HUES48 (cell line): ENCODE measurements at regions not wholly inside any gene's neighbourhood (a gene's known extent, or its start where the extent isn't known, plus 50 kb on each side); places are given as distances from the start of the nearest gene placed in this dataset.
"Not testable (repeated sequence)": the region's sequence is repeated elsewhere in the genome, so short reads cannot be mapped to it uniquely, and the experiment has no call there.

Source experiments
- H3K27ac ChIP-seq: one replicate; pipeline ENCODE4 v1.7.0; 2013; ENCODE audit warnings: low read depth, low read length, inconsistent platforms
- H3K27me3 ChIP-seq: 2 replicates; pipeline ENCODE4 v1.6.1; 2013; ENCODE audit warnings: mild to moderate bottlenecking, low read length; ENCODE audit not compliant: control insufficient read depth, insufficient read depth
- H3K36me3 ChIP-seq: 2 replicates; pipeline ENCODE4 v1.6.1; 2013; ENCODE audit warnings: low read length; ENCODE audit not compliant: control insufficient read depth, insufficient read depth
- H3K4me1 ChIP-seq: 2 replicates; pipeline ENCODE4 v1.6.1; 2013; ENCODE audit warnings: mild to moderate bottlenecking, low read length; ENCODE audit not compliant: control insufficient read depth, insufficient read depth
- H3K4me3 ChIP-seq: 2 replicates; pipeline ENCODE4 v1.5.1; 2013; ENCODE audit warnings: mild to moderate bottlenecking, low read depth, low read length
- H3K9ac ChIP-seq: 2 replicates; pipeline ENCODE4 v1.6.1; 2013; ENCODE audit warnings: mild to moderate bottlenecking, low read depth, low read length, moderate library complexity
- H3K9me3 ChIP-seq: 2 replicates; pipeline ENCODE4 v1.6.1; 2013; ENCODE audit warnings: low read length; ENCODE audit not compliant: control insufficient read depth, insufficient read depth

GRCh38 chrX:76918033-76918432 is 490.5 kb downstream of the MAGEE1 start:
- Histone ChIP-seq H3K27ac (no peak overlapping the region), H3K9ac (no peak overlapping the region), H3K4me3 (no peak overlapping the region), H3K4me1 (no peaks in the 10 kb centered on the region), H3K27me3 (no peaks in the 10 kb centered on the region), H3K9me3 (peaks cover 71% of the 10 kb centered on the region), H3K36me3 (no peaks in the 10 kb centered on the region)

GRCh38 chrX:76919761-76920160 is 492.3 kb downstream of the MAGEE1 start:
- H3K9me3 ChIP-seq: peaks cover 61% of the 10 kb centered on the region
- no peak overlapping the region for H3K4me3 ChIP-seq
- H3K4me1 ChIP-seq: no peaks in the 10 kb centered on the region
- H3K9ac ChIP-seq: no peak overlapping the region
- no peaks in the 10 kb centered on the region for H3K36me3 ChIP-seq
- no peak overlapping the region for H3K27ac ChIP-seq
- no peaks in the 10 kb centered on the region for H3K27me3 ChIP-seq

- no peak overlapping the region for H3K4me3 ChIP-seq
- no peaks in the 10 kb centered on the region for H3K4me1 ChIP-seq
- H3K27ac ChIP-seq: no peak overlapping the region
- H3K36me3 ChIP-seq: no peaks in the 10 kb centered on the region
- H3K9ac ChIP-seq: no peak overlapping the region
- H3K27me3 ChIP-seq: no peaks in the 10 kb centered on the region
- peaks cover 53% of the 10 kb centered on the region for H3K9me3 ChIP-seq
These were observed 493.1 kb downstream of the MAGEE1 start for GRCh38 chrX:76920607-76921006.

- H3K27ac ChIP-seq: no peak overlapping the region
- peaks cover 50% of the 10 kb centered on the region for H3K9me3 ChIP-seq
- H3K4me3 ChIP-seq: no peak overlapping the region
- H3K4me1 ChIP-seq: no peaks in the 10 kb centered on the region
- no peak overlapping the region for H3K9ac ChIP-seq
- no peaks in the 10 kb centered on the region for H3K27me3 ChIP-seq
- no peaks in the 10 kb centered on the region for H3K36me3 ChIP-seq
These were observed 493.7 kb downstream of the MAGEE1 start for GRCh38 chrX:76921176-76921575.

- no peak overlapping the region for H3K9ac ChIP-seq
- no peaks in the 10 kb centered on the region for H3K36me3 ChIP-seq
- no peaks in the 10 kb centered on the region for H3K4me1 ChIP-seq
- no peak overlapping the region for H3K27ac ChIP-seq
- no peak overlapping the region; the same call in 1 of the 2 replicates for H3K4me3 ChIP-seq
- H3K27me3 ChIP-seq: no peaks in the 10 kb centered on the region
- H3K9me3 ChIP-seq: peaks cover 42% of the 10 kb centered on the region
These were observed 494.6 kb downstream of the MAGEE1 start for GRCh38 chrX:76922100-76922499.

- H3K27me3 ChIP-seq, H3K4me3 ChIP-seq, H3K9ac ChIP-seq, H3K27ac ChIP-seq, H3K4me1 ChIP-seq, H3K36me3 ChIP-seq: not testable (repeated sequence)
- H3K9me3 ChIP-seq: peaks cover 27% of the 10 kb centered on the region
These were observed 497.1 kb downstream of the MAGEE1 start for GRCh38 chrX:76924616-76925015.

GRCh38 chrX:76931518-76931917 is 504.0 kb downstream of the MAGEE1 start:
- no peak overlapping the region for H3K27ac ChIP-seq
- H3K27me3 ChIP-seq: no peaks in the 10 kb centered on the region
- no peaks in the 10 kb centered on the region for H3K36me3 ChIP-seq
- no peak overlapping the region for H3K9ac ChIP-seq
- H3K4me3 ChIP-seq: no peak overlapping the region
- no peaks in the 10 kb centered on the region for H3K4me1 ChIP-seq
- H3K9me3 ChIP-seq: peaks cover 45% of the 10 kb centered on the region

GRCh38 chrX:76957485-76957884 is 489.7 kb upstream of the FGF16 start:
- no peak overlapping the region for H3K4me3 ChIP-seq
- peaks cover 49% of the 10 kb centered on the region for H3K9me3 ChIP-seq
- H3K9ac ChIP-seq: no peak overlapping the region
- no peaks in the 10 kb centered on the region for H3K36me3 ChIP-seq
- no peaks in the 10 kb centered on the region for H3K4me1 ChIP-seq
- H3K27me3 ChIP-seq: no peaks in the 10 kb centered on the region
- no peak overlapping the region for H3K27ac ChIP-seq

- no peak overlapping the region for H3K9ac ChIP-seq
- no peak overlapping the region for H3K4me3 ChIP-seq
- no peak overlapping the region for H3K27ac ChIP-seq
- H3K27me3 ChIP-seq: no peaks in the 10 kb centered on the region
- H3K4me1 ChIP-seq: no peaks in the 10 kb centered on the region
- peaks cover 55% of the 10 kb centered on the region for H3K9me3 ChIP-seq
- H3K36me3 ChIP-seq: no peaks in the 10 kb centered on the region
These were observed 475.5 kb upstream of the FGF16 start for GRCh38 chrX:76971393-76972376.

- no peaks in the 10 kb centered on the region for H3K27me3 ChIP-seq
These were observed 469.7 kb upstream of the FGF16 start for GRCh38 chrX:76977452-76977851.

GRCh38 chrX:76987381-76987780 is 459.8 kb upstream of the FGF16 start:
- no peaks in the 10 kb centered on the region for H3K4me1 ChIP-seq
- H3K27me3 ChIP-seq: no peaks in the 10 kb centered on the region
- no peak overlapping the region for H3K4me3 ChIP-seq
- no peak overlapping the region for H3K9ac ChIP-seq
- peaks cover 36% of the 10 kb centered on the region for H3K9me3 ChIP-seq
- no peaks in the 10 kb centered on the region for H3K36me3 ChIP-seq
- H3K27ac ChIP-seq: no peak overlapping the region

More at GRCh38 chrX:76977452-76977851, 469.7 kb upstream of the FGF16 start:
- Histone ChIP-seq H3K4me1 (no peaks in the 10 kb centered on the region), H3K4me3 (no peak overlapping the region), H3K9me3 (peaks cover 43% of the 10 kb centered on the region), H3K9ac (no peak overlapping the region), H3K36me3 (no peaks in the 10 kb centered on the region), H3K27ac (no peak overlapping the region)
